ENCODE measurements at regions not wholly inside any gene's neighbourhood (a gene's known extent, or its start where the extent isn't known, plus 50 kb on each side); places are given as distances from the start of the nearest gene placed in this dataset.

DNA sequence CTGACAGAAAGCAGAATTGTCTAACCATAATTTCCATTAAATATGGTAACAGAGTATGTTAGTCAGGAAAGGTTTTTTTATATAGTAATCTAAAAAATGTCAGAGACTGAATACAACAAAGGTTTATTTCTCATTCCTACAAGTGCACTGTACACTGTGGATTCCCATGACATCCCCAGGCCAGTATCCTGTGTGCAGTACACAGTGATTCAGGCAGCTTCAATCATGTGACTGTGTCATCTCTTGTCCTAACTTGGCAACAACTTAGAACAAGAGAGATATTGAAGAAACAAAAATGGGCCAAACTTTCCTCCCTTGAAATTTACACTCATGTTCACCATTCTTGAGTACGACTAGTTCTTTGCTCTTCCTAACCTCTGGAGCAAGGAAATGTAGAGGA, 189.8 kb upstream of the SEMA3A start:
- H3K4me2 ChIP-seq, result no peak overlapping the region
- H3K9me3 ChIP-seq, result no peaks in the 10 kb centered on the region
- no peak overlapping the region for H3K27ac ChIP-seq (ENCODE audit: low read depth in 2 of 2, low read length in 1 of 2)
- POLR2A ChIA-PET, result no interaction called here
- no peak overlapping the region for H3K9ac ChIP-seq
- CTCF ChIA-PET, result no interaction called here
- H4K20me1 ChIP-seq (ENCODE audit: insufficient read depth), result no peaks in the 10 kb centered on the region
- H3K27me3 ChIP-seq (ENCODE audit: insufficient read depth), result no peaks in the 10 kb centered on the region
- no peak overlapping the region for H3K4me3 ChIP-seq (ENCODE audit: low read depth in 2 of 2, low read length in 1 of 2)
- no peaks in the 10 kb centered on the region for H3K79me2 ChIP-seq (ENCODE audit: insufficient read depth)
- H3F3A ChIP-seq (replicated peaks; ENCODE audit: insufficient read depth), result no peaks in the 10 kb centered on the region
- no peaks in the 10 kb centered on the region; a peak in 1 of 4 replicates for H3K4me1 ChIP-seq (ENCODE audit: control insufficient read depth in 1 of 2, insufficient read depth in 2 of 2, low read depth in 1 of 2, low read length in 1 of 2)
- DNase-seq, result no peak
- H3K36me3 ChIP-seq (replicated peaks in 1 of 2; ENCODE audit: control insufficient read depth in 1 of 2, insufficient read depth in 2 of 2, low read length in 1 of 2), result no peaks in the 10 kb centered on the region
- no peaks in the 10 kb centered on the region for H3K9me2 ChIP-seq
- WGBS (ENCODE audit: low lambda C conversion rate), result 94% methylated on average over 1 of the region's 1 CpG
- TF ChIP-seq NRF1 (IDR thresholded peaks at IDR 0.05; ENCODE audit: low read depth, low read length) (no peak), NFIC (IDR thresholded peaks at IDR 0.05; ENCODE audit: borderline replicate concordance) (no peak), GABPA (IDR thresholded peaks at IDR 0.05; ENCODE audit: low read depth) (no peak), POLR2AphosphoS5 (IDR thresholded peaks at IDR 0.05; ENCODE audit: low read depth, low read length) (no peak), YY1 (IDR thresholded peaks at IDR 0.05; ENCODE audit: low read depth) (no peak), CHD2 (IDR thresholded peaks at IDR 0.05; ENCODE audit: low read length, partially characterized antibody) (no peak), JUND (IDR thresholded peaks at IDR 0.05) (no peak), TCF12 (IDR thresholded peaks at IDR 0.05) (no peak), SMC3 (IDR thresholded peaks at IDR 0.05; ENCODE audit: low read depth, low read length) (no peak), GATA2 (CRISPR knock-in tag; IDR thresholded peaks at IDR 0.05) (no peak), TEAD4 (IDR thresholded peaks at IDR 0.05; ENCODE audit: borderline replicate concordance, insufficient read depth) (no peak), MEF2A (IDR thresholded peaks at IDR 0.05; ENCODE audit: borderline replicate concordance, low read depth) (no peak)
- TF ChIP-seq, protein P1, sequence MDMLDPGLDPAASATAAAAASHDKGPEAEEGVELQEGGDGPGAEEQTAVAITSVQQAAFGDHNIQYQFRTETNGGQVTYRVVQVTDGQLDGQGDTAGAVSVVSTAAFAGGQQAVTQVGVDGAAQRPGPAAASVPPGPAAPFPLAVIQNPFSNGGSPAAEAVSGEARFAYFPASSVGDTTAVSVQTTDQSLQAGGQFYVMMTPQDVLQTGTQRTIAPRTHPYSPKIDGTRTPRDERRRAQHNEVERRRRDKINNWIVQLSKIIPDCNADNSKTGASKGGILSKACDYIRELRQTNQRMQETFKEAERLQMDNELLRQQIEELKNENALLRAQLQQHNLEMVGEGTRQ (IDR thresholded peaks at IDR 0.05; ENCODE audit: borderline replicate concordance, low read depth, low read length), result no peak
- TF ChIP-seq, protein P2, sequence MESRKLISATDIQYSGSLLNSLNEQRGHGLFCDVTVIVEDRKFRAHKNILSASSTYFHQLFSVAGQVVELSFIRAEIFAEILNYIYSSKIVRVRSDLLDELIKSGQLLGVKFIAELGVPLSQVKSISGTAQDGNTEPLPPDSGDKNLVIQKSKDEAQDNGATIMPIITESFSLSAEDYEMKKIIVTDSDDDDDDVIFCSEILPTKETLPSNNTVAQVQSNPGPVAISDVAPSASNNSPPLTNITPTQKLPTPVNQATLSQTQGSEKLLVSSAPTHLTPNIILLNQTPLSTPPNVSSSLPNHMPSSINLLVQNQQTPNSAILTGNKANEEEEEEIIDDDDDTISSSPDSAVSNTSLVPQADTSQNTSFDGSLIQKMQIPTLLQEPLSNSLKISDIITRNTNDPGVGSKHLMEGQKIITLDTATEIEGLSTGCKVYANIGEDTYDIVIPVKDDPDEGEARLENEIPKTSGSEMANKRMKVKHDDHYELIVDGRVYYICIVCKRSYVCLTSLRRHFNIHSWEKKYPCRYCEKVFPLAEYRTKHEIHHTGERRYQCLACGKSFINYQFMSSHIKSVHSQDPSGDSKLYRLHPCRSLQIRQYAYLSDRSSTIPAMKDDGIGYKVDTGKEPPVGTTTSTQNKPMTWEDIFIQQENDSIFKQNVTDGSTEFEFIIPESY (IDR thresholded peaks at IDR 0.05; ENCODE audit: borderline replicate concordance, low read depth), result no peak
- TF ChIP-seq, protein P3, sequence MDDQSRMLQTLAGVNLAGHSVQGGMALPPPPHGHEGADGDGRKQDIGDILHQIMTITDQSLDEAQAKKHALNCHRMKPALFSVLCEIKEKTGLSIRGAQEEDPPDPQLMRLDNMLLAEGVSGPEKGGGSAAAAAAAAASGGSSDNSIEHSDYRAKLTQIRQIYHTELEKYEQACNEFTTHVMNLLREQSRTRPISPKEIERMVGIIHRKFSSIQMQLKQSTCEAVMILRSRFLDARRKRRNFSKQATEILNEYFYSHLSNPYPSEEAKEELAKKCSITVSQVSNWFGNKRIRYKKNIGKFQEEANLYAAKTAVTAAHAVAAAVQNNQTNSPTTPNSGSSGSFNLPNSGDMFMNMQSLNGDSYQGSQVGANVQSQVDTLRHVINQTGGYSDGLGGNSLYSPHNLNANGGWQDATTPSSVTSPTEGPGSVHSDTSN (IDR thresholded peaks at IDR 0.05), result no peak
- TF ChIP-seq, protein P4, sequence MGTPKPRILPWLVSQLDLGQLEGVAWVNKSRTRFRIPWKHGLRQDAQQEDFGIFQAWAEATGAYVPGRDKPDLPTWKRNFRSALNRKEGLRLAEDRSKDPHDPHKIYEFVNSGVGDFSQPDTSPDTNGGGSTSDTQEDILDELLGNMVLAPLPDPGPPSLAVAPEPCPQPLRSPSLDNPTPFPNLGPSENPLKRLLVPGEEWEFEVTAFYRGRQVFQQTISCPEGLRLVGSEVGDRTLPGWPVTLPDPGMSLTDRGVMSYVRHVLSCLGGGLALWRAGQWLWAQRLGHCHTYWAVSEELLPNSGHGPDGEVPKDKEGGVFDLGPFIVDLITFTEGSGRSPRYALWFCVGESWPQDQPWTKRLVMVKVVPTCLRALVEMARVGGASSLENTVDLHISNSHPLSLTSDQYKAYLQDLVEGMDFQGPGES (IDR thresholded peaks at IDR 0.05; ENCODE audit: low read depth, low read length), result no peak
- no peak overlapping the region for H2AFZ ChIP-seq (ENCODE audit: low read depth)
